GM03348 (cell line): ENCODE measurements at regions not wholly inside any gene's neighbourhood (a gene's known extent, or its start where the extent isn't known, plus 50 kb on each side); places are given as distances from the start of the nearest gene placed in this dataset.
"Not testable (repeated sequence)": the region's sequence is repeated elsewhere in the genome, so short reads cannot be mapped to it uniquely, and the experiment has no call there.

Source experiments
- DNase-seq: peaks from one replicate; pipeline ENCODE4 v3.0.0; 2012; ENCODE audit warnings: low spot score

GRCh38 chr13:104962411-104962810 is 1573.1 kb downstream of the EFNB2 start:
- DNase-seq, result no peak

DNA sequence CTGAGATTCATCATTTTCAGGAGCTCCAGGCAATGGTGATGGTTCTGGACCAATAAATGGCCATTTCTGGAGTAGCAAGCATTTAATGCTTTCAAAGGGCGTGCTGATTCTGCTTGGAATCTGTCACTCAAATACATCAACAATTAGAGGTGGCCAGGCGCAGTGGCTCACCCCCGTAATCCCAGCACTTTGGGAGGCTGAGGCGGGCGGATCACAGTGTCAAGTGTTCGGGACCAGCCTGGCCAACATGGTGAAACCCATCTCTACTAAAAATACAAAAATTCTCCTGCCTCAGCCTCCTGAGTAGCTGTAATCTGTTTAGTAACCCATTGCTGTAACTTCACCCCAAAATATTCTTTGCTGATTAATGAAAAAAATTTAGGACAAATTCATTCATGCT is 1574.2 kb downstream of the EFNB2 start:
- DNase-seq, result no peak

GRCh38 chr13:104954210-104954609 is 1581.3 kb downstream of the EFNB2 start:
- DNase-seq, result no peak

- DNase-seq, result no peak
Measured at GRCh38 chr13:104953588-104953987, 1581.9 kb downstream of the EFNB2 start.

DNA sequence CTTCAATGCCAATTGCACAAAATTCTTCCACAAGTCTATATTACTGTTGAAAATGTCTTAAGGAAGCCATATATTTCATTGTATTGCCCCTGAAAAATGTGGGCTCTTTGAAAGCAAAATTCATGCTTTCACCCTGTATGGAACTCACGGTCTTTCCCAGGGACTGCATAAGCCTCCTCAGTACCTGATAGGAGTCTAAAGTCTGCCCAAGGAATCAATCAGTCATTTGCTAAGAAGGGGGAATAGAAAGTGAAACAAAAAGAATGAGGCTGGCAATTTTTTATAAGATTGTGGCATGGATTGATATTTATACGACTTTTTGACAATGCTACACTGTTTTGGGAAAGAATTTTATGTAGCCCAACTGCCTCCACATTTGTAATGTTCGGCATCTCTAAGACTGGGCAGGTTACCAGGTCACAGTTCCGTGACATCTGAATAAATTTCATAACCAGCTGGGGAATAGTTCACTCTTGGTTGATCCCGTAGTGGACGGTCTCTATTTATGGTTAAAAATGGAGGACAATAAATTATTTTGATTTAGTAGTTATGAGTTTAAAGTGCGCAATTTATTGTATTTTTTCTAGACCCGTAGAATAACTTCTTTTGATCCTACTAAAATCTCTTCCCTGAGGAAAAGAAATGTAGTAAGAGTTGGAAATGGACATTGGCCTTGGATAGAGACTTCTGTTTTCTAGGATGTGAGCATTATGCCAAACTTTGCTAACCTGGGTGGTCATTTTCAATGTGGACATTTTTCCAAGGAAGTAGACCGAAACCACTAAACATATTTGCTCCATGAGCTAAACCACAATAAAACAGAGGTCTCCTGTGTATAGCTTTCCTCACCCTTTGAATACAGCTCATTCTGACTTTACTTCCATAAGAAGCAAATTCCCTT is 1585.4 kb downstream of the EFNB2 start:
- no peak for DNase-seq

- no peak for DNase-seq
Measured at GRCh38 chr13:104944176-104944575, 1591.3 kb downstream of the EFNB2 start.

- DNase-seq, result no peak
Measured at GRCh38 chr13:104943331-104943730, 1592.1 kb downstream of the EFNB2 start.

GRCh38 chr13:104937881-104938280 is 1597.6 kb downstream of the EFNB2 start:
- DNase-seq, result no peak

DNA sequence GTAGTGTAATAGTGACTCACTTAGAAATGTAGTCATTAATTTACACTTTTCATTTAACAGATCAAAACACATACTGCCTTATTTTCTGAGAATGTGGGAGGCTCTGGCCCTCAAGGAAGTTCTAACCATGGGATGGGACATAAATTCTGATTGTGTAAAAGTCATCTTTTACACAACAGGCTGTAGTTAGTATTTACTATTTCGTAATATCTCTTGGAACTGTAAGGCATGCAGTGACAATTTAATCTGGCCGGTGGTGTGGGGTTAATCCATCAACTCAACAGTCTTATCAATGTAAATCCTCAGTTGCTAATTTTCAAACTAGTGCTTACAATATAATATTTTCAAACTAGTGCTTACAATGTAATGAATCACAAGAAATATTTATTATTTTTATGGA is 1599.2 kb downstream of the EFNB2 start:
- DNase-seq, result no peak

DNA sequence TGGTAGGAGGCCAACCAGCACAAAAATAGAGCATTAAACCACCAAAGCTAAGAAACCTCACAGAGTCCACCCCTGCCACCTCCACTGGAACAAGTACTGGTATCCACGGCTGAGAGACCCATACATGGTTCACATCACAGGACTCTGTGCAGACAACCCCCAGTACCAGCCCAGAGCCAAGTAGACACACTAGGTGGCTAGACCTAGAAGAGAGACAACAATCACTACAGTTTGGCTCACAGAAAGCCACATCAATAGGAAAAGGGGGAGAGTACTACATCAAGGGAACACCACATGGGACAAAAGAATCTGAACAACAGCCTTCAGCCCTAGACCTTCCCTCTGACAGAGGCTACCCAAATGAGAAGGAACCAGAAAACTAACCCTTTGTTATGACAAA is 1614.9 kb downstream of the EFNB2 start:
- not testable (repeated sequence) for DNase-seq

DNA sequence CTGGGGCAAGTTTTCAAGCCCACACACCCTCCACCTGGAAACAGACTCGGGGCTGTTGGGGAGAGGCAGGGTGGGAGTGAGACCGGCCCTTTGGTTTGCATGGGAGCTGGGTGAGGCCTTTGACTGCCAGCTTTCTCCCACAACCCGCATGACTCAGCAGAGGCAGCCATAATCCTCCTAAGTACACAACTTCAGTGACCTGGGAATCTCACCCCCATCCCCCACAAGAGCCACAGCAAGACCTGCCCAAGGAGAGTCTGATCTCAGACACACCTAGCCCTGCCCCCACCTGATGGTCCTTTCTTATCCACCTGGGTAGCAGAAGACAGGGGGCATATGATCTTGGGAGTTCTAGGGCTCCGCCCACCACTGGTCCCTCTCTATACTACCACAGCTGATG is 1615.4 kb downstream of the EFNB2 start:
- DNase-seq, result no peak

- no peak for DNase-seq
Measured at GRCh38 chr13:104900191-104900817, 1635.2 kb downstream of the EFNB2 start.

DNA sequence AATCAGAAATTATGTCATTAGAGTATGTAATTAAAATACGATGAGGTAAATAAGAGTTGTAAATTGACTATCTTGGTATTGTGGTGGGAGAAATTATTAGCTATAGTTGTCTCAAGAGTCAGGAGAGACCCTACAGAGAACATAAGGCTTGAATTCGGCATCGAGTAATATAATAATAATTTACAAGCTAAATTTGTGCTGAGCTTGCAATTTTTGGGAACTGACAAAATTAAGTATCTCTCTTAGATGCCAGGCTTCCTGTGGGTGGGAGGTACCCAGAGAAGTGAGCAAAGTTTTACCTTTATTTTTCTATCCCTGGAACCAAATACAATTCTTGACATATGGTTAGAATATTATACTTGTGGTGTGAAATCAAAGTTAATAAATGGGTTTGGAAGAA is 1637.0 kb downstream of the EFNB2 start:
- no peak for DNase-seq

DNA sequence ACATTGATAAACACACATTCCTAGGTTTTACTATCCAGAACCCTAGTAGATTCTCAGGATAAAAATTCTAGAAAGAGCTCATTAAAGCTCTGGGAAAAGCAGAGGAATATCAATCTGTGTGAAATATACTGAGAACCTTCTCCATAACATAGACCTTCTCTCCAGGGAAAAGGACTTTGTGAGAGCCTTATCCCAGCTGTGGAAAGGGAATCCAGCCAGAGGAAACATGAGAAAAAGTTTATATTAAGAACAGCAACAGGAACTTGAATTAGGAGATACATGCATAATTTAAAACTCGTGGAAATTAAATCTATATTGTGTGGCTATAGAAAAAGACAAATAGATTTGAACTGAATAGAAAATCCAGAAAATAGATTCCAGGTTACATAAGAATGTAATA is 1639.9 kb downstream of the EFNB2 start:
- DNase-seq, result no peak

DNA sequence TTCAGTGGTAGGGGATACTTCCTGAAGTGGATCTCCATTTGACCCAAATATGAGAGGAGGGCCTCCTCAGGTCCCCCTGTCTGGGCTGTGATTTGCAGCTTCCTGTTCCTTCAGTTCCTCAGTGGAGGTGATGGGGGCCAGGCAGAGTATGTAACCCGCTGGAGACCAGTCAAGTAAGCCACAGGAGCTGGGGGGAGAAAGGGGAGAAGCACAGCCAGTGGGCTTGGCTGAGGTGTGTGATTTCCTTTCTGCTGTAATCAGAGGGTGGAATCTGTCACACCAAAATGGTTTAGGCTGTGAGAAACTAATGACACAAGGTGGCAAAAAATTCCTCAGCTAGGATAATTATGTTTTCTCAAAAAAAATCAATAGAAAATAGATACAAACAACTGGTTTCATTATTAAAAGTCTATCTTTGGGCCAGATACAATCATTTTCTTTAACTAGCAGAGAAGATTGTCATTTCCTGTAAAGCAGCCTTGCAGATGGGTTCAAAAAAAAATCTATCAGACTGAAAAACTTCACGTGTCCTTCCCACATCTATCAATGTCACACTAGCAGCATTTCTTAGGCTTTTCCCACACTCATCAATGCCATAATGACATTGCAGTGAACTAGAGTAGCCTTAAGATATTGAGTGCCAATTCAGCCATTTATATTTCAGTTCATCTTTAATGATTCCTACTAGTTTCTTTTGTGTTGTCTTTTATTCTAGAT is 1660.3 kb downstream of the EFNB2 start:
- no peak for DNase-seq

- no peak for DNase-seq
Measured at GRCh38 chr13:104872153-104872552, 1663.3 kb downstream of the EFNB2 start.

- no peak for DNase-seq
Measured at GRCh38 chr13:104871456-104871855, 1664.0 kb downstream of the EFNB2 start.

DNA sequence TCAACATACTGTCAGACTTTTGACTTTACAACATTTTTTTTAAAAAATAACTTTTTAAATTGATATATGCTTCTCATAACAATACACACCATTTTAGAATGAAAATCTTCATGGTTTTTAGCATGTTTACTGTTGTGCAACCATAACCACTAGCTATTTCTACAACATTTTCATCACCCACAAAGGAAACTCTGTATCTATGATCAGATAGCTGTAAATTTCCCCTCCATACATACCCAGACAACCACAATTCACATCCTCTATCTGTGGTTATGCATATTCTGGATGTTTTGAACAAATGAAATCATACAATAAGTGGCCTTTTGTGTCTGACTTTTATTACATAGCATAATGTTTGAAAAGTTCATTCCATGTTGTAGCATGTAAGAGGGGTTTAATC is 1666.0 kb downstream of the EFNB2 start:
- DNase-seq, result no peak

DNA sequence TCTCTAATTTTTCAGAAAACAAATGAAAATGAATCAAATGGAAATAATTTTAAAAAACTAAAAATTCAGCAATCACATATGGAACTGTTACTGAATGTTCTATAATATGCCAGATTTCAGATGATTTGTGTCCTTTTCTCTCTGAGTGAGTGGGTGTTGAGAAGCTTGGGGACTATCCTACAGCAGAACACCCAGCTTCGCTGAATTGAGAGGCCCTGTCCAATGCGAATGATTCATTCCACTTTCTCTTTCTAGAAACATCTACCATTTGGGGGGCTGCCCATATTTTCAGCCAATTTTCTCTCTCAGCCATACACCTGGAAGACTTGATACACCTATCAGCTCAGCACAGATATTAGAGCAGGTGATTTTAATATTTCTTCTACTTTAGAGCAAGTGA is 1666.7 kb downstream of the EFNB2 start:
- DNase-seq, result no peak

DNA sequence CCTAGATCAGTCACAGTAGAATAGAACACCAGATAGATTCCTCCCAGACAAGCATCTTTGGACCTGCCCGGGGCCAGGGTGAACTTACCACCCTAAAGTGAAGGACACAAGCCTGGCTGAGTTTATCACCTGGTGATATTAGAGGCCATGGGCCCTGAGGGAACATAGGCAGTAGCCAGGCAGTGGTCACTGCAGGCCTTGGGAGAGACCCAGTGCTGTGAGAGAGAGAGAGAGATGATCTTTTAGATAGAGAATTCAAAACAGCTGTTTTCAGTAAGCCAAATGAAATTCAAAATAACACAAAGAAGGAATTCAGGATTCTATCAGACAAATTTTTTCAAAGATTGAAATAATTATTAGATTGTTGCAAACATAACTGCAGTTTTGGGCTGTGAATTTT is 1679.9 kb downstream of the EFNB2 start:
- DNase-seq, result no peak

GRCh38 chr13:104854698-104855097 is 1680.8 kb downstream of the EFNB2 start:
- DNase-seq, result no peak

GRCh38 chr13:104854007-104854406 is 1681.5 kb downstream of the EFNB2 start:
- DNase-seq, result no peak

GRCh38 chr13:104847922-104848321 is 1687.5 kb downstream of the EFNB2 start:
- no peak for DNase-seq
